GM23338 (cell line): ENCODE measurements at regions not wholly inside any gene's neighbourhood (a gene's known extent, or its start where the extent isn't known, plus 50 kb on each side); places are given as distances from the start of the nearest gene placed in this dataset.

Experiments
- ATAC-seq: fragments of 200-7000 bp; cut with Tn5 transposase; 3 replicates; pipeline ENCODE4 v1.9.1; 2020
- DNase-seq: peaks from one replicate; pipeline ENCODE4 v3.0.0-alpha.2; 2015; ENCODE audit warnings: low spot score
- H2AFZ ChIP-seq: fragments of 200-600 bp; sonication (generic); 2 replicates; pipeline ENCODE4 v1.8.0; 2016; ENCODE audit warnings: antibody characterized with exemption, mild to moderate bottlenecking, moderate library complexity
- H3F3A ChIP-seq: fragments of 200-600 bp; sonication (generic); replicated peaks from 2 replicates; pipeline ENCODE4 v1.8.0; 2017; ENCODE audit warnings: antibody characterized with exemption, mixed run types, low read depth
- H3K27ac ChIP-seq: fragments of 200-600 bp; sonication (generic); 2 replicates; pipeline ENCODE4 v1.6.1; 2016; ENCODE audit warnings: low read depth
- H3K27me3 ChIP-seq: fragments of 200-600 bp; sonication (generic); 2 replicates; pipeline ENCODE4 v1.8.0; 2016; ENCODE audit warnings: mild to moderate bottlenecking, mixed run types, moderate library complexity; ENCODE audit not compliant: insufficient read depth
- H3K36me3 ChIP-seq: fragments of 200-600 bp; sonication (generic); 2 replicates; pipeline ENCODE4 v1.8.0; 2016; ENCODE audit warnings: mild to moderate bottlenecking; ENCODE audit not compliant: insufficient read depth
- H3K4me1 ChIP-seq: fragments of 200-600 bp; sonication (generic); 2 replicates; pipeline ENCODE4 v1.8.0; 2016; ENCODE audit warnings: mild to moderate bottlenecking, moderate library complexity; ENCODE audit not compliant: insufficient read depth
- H3K4me2 ChIP-seq: fragments of 200-600 bp; sonication (generic); 2 replicates; pipeline ENCODE4 v1.7.1; 2017; ENCODE audit warnings: mixed run types
- H3K4me3 ChIP-seq: fragments of 200-600 bp; sonication (generic); 2 replicates; pipeline ENCODE4 v1.6.1; 2016; ENCODE audit warnings: mixed run types
- H3K79me2 ChIP-seq: fragments of 200-600 bp; sonication (generic); replicated peaks from 2 replicates; pipeline ENCODE4 v1.8.0; 2017; ENCODE audit warnings: mild to moderate bottlenecking; ENCODE audit not compliant: insufficient read depth
- H3K9me2 ChIP-seq: fragments of 200-600 bp; sonication (generic); 2 replicates; pipeline ENCODE4 v1.8.0; 2017; ENCODE audit not compliant: insufficient read depth
- H4K20me1 ChIP-seq: fragments of 200-600 bp; sonication (generic); replicated peaks from 2 replicates; pipeline ENCODE4 v1.8.0; 2017; ENCODE audit warnings: mild to moderate bottlenecking; ENCODE audit not compliant: insufficient read depth
- H3K27ac Mint-ChIP-seq: 2 replicates; pipeline ENCODE4 v1.8.0; 2020; ENCODE audit warnings: inconsistent platforms, mild to moderate bottlenecking, moderate library complexity, mixed read lengths
- H3K27me3 Mint-ChIP-seq: 3 replicates; pipeline ENCODE4 v1.8.0; 2022; ENCODE audit warnings: low read depth, mild to moderate bottlenecking, moderate library complexity, mixed read lengths, inconsistent platforms; ENCODE audit not compliant: insufficient read depth, poor library complexity
- H3K36me3 Mint-ChIP-seq: 3 replicates; pipeline ENCODE4 v1.8.0; 2021; ENCODE audit warnings: low read depth, mild to moderate bottlenecking, inconsistent platforms, moderate library complexity, mixed read lengths
- H3K4me1 Mint-ChIP-seq: 3 replicates; pipeline ENCODE4 v1.8.0; 2020; ENCODE audit warnings: mild to moderate bottlenecking, inconsistent platforms, mixed read lengths
- H3K4me3 Mint-ChIP-seq: 3 replicates; pipeline ENCODE4 v1.8.0; 2021; ENCODE audit warnings: moderate library complexity, mild to moderate bottlenecking, inconsistent platforms, mixed read lengths
- H3K9me3 Mint-ChIP-seq: 3 replicates; pipeline ENCODE4 v1.8.0; 2020; ENCODE audit warnings: moderate library complexity, mild to moderate bottlenecking, inconsistent platforms, mixed read lengths
- CREB1 ChIP-seq: fragments of 250-450 bp; sonication (Bioruptor Pico); IDR thresholded peaks from 2 replicates; pipeline ENCODE4 v1.5.0; 2020; ENCODE audit warnings: low read depth, mild to moderate bottlenecking, moderate library complexity
- CTCF ChIP-seq, 2 experiments: fragments of 200-600 bp in 1 of 2; sonication (generic) in 1 of 2; conservative IDR thresholded peaks; 2 replicates each; pipeline versions ENCODE4 v1.5.1 to v1.6.1; 2016 to 2017; ENCODE audit warnings: antibody characterized with exemption in 2 of 2, low read depth in 2 of 2, mild to moderate bottlenecking in 2 of 2, moderate library complexity in 1 of 2
- ETS1 ChIP-seq: IDR thresholded peaks from 2 replicates; pipeline ENCODE4 v1.6.1; 2016; ENCODE audit warnings: antibody characterized with exemption
- EZH2 ChIP-seq: fragments of 200-600 bp; sonication (generic); IDR thresholded peaks from one replicate; pipeline ENCODE4 v1.8.0; 2017; ENCODE audit warnings: antibody characterized with exemption, mild to moderate bottlenecking, low read depth; ENCODE audit not compliant: unreplicated experiment
- JUNB ChIP-seq: IDR thresholded peaks from one replicate; pipeline ENCODE4 v1.6.1; 2016; ENCODE audit warnings: antibody characterized with exemption; ENCODE audit not compliant: unreplicated experiment
- NANOG ChIP-seq: IDR thresholded peaks from 2 replicates; pipeline ENCODE4 v1.6.1; 2016; ENCODE audit warnings: antibody characterized with exemption, borderline replicate concordance
- POLR2AphosphoS5 ChIP-seq: IDR thresholded peaks from 2 replicates; pipeline ENCODE4 v1.6.1; 2016; ENCODE audit warnings: antibody characterized with exemption, low read depth
- STAT1 ChIP-seq: IDR thresholded peaks from one replicate; pipeline ENCODE4 v1.6.1; 2016; ENCODE audit warnings: antibody characterized with exemption; ENCODE audit not compliant: unreplicated experiment
- ZNF114 ChIP-seq: fragments of 250-450 bp; sonication (Bioruptor Pico); IDR thresholded peaks from 2 replicates; pipeline ENCODE4 v1.5.0; 2020; ENCODE audit warnings: mild to moderate bottlenecking, moderate library complexity
- ZNF331 ChIP-seq: fragments of 250-450 bp; sonication (Bioruptor Pico); IDR thresholded peaks from 2 replicates; pipeline ENCODE4 v1.5.0; 2020; ENCODE audit warnings: low read depth, mild to moderate bottlenecking, moderate library complexity
- TF ChIP-seq, protein P1 (sequence below): IDR thresholded peaks from one replicate; pipeline ENCODE4 v1.6.1; 2018; ENCODE audit warnings: antibody characterized with exemption; ENCODE audit not compliant: unreplicated experiment
- TF ChIP-seq, protein P2 (sequence below): fragments of 250-450 bp; sonication (Bioruptor Pico); IDR thresholded peaks from 2 replicates; pipeline ENCODE4 v1.5.0; 2020; ENCODE audit warnings: mild to moderate bottlenecking, moderate library complexity

- TF ChIP-seq, protein P1, sequence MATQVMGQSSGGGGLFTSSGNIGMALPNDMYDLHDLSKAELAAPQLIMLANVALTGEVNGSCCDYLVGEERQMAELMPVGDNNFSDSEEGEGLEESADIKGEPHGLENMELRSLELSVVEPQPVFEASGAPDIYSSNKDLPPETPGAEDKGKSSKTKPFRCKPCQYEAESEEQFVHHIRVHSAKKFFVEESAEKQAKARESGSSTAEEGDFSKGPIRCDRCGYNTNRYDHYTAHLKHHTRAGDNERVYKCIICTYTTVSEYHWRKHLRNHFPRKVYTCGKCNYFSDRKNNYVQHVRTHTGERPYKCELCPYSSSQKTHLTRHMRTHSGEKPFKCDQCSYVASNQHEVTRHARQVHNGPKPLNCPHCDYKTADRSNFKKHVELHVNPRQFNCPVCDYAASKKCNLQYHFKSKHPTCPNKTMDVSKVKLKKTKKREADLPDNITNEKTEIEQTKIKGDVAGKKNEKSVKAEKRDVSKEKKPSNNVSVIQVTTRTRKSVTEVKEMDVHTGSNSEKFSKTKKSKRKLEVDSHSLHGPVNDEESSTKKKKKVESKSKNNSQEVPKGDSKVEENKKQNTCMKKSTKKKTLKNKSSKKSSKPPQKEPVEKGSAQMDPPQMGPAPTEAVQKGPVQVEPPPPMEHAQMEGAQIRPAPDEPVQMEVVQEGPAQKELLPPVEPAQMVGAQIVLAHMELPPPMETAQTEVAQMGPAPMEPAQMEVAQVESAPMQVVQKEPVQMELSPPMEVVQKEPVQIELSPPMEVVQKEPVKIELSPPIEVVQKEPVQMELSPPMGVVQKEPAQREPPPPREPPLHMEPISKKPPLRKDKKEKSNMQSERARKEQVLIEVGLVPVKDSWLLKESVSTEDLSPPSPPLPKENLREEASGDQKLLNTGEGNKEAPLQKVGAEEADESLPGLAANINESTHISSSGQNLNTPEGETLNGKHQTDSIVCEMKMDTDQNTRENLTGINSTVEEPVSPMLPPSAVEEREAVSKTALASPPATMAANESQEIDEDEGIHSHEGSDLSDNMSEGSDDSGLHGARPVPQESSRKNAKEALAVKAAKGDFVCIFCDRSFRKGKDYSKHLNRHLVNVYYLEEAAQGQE = no peak
- no peak for TF ChIP-seq EZH2
These were observed 54.9 kb upstream of the RHOBTB1 start (continued) for GRCh38 chr10:60998932-60999331.

GRCh38 chr10:60994128-60994527 lies 50.1 kb upstream of the RHOBTB1 start:
- H3K9me2 ChIP-seq = 0 out of 2 replicates have a peak, but pooled peaks cover 3% of the 10 kb centered on the region
- H2AFZ ChIP-seq = no peak overlapping the region
- ATAC-seq (no peak), DNase-seq (no peak)
- H3K27ac Mint-ChIP-seq = no peak overlapping the region
- peaks cover 6% of the 10 kb centered on the region for H3K9me3 Mint-ChIP-seq
- H3K4me3 ChIP-seq = no peak overlapping the region
- no peaks in the 10 kb centered on the region for H4K20me1 ChIP-seq
- H3K36me3 Mint-ChIP-seq = no peaks in the 10 kb centered on the region; the same call in 2 of the 3 replicates
- H3K36me3 ChIP-seq = no peaks in the 10 kb centered on the region
- H3K4me1 Mint-ChIP-seq = peaks cover 2% of the 10 kb centered on the region; the same call in 1 of the 3 replicates
- H3K79me2 ChIP-seq = no peaks in the 10 kb centered on the region
- no peaks in the 10 kb centered on the region for H3K27me3 ChIP-seq
- H3K4me3 Mint-ChIP-seq = no peak overlapping the region
- H3K4me1 ChIP-seq = no peaks in the 10 kb centered on the region
- H3K4me2 ChIP-seq = no peak overlapping the region
- H3K27ac ChIP-seq = no peak overlapping the region
- H3K27me3 Mint-ChIP-seq = peaks cover 2% of the 10 kb centered on the region
- no peaks in the 10 kb centered on the region for H3F3A ChIP-seq
- no peak for TF ChIP-seq CREB1 (CRISPR knock-in tag)
- no peak for TF ChIP-seq ZNF331
- no peak for TF ChIP-seq STAT1
- TF ChIP-seq CTCF (conservative IDR thresholded peaks at IDR 0.05; ENCODE audit: low read depth in 2 of 2) = no peak
- TF ChIP-seq ETS1 = no peak
- TF ChIP-seq, protein P2, sequence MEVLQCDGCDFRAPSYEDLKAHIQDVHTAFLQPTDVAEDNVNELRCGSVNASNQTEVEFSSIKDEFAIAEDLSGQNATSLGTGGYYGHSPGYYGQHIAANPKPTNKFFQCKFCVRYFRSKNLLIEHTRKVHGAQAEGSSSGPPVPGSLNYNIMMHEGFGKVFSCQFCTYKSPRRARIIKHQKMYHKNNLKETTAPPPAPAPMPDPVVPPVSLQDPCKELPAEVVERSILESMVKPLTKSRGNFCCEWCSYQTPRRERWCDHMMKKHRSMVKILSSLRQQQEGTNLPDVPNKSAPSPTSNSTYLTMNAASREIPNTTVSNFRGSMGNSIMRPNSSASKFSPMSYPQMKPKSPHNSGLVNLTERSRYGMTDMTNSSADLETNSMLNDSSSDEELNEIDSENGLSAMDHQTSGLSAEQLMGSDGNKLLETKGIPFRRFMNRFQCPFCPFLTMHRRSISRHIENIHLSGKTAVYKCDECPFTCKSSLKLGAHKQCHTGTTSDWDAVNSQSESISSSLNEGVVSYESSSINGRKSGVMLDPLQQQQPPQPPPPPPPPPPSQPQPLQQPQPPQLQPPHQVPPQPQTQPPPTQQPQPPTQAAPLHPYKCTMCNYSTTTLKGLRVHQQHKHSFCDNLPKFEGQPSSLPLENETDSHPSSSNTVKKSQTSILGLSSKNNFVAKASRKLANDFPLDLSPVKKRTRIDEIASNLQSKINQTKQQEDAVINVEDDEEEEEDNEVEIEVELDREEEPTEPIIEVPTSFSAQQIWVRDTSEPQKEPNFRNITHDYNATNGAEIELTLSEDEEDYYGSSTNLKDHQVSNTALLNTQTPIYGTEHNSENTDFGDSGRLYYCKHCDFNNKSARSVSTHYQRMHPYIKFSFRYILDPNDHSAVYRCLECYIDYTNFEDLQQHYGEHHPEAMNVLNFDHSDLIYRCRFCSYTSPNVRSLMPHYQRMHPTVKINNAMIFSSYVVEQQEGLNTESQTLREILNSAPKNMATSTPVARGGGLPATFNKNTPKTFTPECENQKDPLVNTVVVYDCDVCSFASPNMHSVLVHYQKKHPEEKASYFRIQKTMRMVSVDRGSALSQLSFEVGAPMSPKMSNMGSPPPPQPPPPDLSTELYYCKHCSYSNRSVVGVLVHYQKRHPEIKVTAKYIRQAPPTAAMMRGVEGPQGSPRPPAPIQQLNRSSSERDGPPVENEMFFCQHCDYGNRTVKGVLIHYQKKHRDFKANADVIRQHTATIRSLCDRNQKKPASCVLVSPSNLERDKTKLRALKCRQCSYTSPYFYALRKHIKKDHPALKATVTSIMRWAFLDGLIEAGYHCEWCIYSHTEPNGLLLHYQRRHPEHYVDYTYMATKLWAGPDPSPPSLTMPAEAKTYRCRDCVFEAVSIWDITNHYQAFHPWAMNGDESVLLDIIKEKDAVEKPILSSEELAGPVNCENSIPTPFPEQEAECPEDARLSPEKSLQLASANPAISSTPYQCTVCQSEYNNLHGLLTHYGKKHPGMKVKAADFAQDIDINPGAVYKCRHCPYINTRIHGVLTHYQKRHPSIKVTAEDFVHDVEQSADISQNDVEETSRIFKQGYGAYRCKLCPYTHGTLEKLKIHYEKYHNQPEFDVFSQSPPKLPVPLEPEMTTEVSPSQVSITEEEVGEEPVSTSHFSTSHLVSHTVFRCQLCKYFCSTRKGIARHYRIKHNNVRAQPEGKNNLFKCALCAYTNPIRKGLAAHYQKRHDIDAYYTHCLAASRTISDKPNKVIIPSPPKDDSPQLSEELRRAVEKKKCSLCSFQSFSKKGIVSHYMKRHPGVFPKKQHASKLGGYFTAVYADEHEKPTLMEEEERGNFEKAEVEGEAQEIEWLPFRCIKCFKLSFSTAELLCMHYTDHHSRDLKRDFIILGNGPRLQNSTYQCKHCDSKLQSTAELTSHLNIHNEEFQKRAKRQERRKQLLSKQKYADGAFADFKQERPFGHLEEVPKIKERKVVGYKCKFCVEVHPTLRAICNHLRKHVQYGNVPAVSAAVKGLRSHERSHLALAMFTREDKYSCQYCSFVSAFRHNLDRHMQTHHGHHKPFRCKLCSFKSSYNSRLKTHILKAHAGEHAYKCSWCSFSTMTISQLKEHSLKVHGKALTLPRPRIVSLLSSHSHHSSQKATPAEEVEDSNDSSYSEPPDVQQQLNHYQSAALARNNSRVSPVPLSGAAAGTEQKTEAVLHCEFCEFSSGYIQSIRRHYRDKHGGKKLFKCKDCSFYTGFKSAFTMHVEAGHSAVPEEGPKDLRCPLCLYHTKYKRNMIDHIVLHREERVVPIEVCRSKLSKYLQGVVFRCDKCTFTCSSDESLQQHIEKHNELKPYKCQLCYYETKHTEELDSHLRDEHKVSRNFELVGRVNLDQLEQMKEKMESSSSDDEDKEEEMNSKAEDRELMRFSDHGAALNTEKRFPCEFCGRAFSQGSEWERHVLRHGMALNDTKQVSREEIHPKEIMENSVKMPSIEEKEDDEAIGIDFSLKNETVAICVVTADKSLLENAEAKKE (CRISPR knock-in tag) = no peak
- TF ChIP-seq JUNB = no peak
- no peak for TF ChIP-seq POLR2AphosphoS5
- TF ChIP-seq EZH2 = no peak
- TF ChIP-seq ZNF114 = no peak
- TF ChIP-seq NANOG = no peak
